ENCODE measurements at regions not wholly inside any gene's neighbourhood (a gene's known extent, or its start where the extent isn't known, plus 50 kb on each side); places are given as distances from the start of the nearest gene placed in this dataset.

DNA sequence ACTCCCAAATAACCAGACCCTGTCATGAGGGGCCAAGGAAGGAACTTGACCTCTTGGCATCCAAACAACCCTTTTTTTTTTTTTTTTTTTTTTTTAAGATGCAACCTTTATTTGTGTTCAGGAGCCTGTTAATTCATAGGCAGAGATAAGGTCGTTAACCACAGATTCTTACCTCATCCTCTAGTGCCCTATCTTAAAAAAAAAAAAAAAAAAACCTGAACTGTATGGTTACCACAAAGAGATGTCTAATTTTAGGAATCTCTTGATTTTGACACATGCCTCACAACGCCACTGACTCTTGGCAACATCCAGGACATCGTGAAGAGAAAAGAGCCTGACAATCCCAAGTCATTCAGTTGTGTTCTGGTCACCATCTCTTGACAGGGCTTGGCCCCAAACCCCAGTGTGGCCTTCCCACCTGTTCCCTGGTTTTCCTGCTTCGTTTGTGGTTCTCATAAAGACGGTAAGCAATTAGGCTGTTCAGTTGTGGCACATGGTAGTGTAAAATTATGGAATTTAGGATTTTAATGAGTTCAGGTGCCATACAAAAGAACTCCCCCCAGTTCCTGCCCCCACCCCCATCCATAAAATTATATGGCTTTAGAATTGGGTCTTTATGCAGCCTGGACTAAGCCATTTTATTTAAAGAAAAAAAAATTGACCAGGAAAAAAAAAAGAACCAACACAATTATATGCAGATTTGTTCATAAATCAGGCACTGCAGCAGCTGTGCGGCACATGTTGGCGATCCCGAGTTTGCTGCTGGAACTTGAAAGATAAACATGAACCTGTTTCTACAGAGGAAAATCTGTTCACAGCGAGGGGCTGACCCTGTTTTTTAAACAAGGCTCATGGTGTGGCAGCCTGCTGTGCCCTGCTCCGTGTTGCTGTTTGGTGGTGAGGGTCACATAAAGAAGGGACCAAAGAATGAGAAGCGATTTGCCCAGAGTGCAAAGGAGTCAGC lies 267.8 kb upstream of the CLINT1 start:
- ATAC-seq (no peak), DNase-seq (no peak)
- Histone ChIP-seq H3K27ac (no peak overlapping the region), H3K27me3 (ENCODE audit: low read depth) (no peaks in the 10 kb centered on the region), H3K4me1 (no peaks in the 10 kb centered on the region), H3K36me3 (no peaks in the 10 kb centered on the region), H3K9me3 (no peaks in the 10 kb centered on the region), H3K4me3 (no peak overlapping the region)
- TF ChIP-seq, protein P1, sequence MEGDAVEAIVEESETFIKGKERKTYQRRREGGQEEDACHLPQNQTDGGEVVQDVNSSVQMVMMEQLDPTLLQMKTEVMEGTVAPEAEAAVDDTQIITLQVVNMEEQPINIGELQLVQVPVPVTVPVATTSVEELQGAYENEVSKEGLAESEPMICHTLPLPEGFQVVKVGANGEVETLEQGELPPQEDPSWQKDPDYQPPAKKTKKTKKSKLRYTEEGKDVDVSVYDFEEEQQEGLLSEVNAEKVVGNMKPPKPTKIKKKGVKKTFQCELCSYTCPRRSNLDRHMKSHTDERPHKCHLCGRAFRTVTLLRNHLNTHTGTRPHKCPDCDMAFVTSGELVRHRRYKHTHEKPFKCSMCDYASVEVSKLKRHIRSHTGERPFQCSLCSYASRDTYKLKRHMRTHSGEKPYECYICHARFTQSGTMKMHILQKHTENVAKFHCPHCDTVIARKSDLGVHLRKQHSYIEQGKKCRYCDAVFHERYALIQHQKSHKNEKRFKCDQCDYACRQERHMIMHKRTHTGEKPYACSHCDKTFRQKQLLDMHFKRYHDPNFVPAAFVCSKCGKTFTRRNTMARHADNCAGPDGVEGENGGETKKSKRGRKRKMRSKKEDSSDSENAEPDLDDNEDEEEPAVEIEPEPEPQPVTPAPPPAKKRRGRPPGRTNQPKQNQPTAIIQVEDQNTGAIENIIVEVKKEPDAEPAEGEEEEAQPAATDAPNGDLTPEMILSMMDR (IDR thresholded peaks at IDR 0.05), result no peak
- intact Hi-C loops (cut with DNase I), result no loop called here

DNA sequence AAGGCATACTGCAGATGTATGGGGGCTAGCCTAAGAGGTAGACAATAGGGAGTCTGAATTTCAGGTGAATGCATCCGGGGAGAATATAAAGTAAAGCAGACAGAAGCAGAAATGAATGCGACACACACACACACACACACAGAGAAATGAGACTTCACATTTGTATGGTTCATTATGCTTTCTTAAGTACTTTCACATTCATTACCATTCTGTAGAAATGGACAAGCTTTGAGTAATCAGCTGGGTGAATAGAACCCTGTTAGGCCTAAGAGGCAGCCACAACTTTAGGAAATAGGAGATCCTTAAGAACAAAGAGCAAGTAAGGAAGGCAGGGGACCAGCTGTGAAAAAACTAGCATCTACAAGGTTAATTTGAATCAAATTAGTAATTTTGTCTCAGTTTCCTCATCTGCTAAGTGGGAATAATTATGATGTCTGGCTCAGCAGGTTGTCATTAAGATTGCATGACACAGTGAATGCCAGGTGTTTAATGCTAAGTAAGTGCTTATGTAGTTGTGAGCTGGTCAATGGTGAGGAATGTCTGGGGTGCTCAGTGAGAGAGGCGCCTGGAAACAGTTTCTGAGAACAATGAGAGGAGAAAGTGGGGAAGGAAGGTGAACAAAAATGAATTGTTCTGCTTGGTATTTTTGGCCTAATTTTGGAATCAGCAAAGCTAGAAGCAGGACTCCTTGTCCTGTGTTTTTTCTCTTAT lies 265.8 kb upstream of the CLINT1 start:
- Histone ChIP-seq H3K27ac (no peak overlapping the region), H3K9me3 (no peaks in the 10 kb centered on the region), H3K36me3 (no peaks in the 10 kb centered on the region), H3K4me1 (no peaks in the 10 kb centered on the region), H3K27me3 (ENCODE audit: low read depth) (no peaks in the 10 kb centered on the region), H3K4me3 (no peak overlapping the region)
- TF ChIP-seq, protein P1 (IDR thresholded peaks at IDR 0.05), result no peak
- no peak for DNase-seq
- intact Hi-C loops (cut with DNase I), result no loop called here
- ATAC-seq, result no peak

DNA sequence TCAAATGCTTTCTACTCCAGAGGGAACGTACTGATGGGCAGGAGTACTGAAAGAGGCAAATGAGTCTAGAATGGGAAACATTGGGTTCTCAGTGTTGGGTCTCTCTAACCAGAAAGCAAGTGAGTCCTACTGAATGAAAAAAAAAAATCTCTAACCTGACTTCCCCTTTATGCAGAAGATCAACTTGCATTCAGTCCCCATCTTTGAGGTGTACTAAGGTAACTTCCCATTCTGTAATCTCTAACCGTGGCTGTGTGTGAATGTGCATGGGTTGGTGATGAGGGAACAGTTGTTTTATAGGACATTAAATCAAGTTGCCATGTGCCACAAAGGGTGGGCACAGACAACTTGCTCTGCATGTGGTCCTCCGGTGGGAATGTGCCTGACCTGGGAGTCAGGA lies 264.6 kb upstream of the CLINT1 start:
- no peak for DNase-seq
- TF ChIP-seq, protein P1 (IDR thresholded peaks at IDR 0.05), result no peak
- Histone ChIP-seq H3K9me3 (no peaks in the 10 kb centered on the region), H3K36me3 (no peaks in the 10 kb centered on the region), H3K4me3 (no peak overlapping the region), H3K27ac (no peak overlapping the region), H3K27me3 (ENCODE audit: low read depth) (no peaks in the 10 kb centered on the region), H3K4me1 (no peaks in the 10 kb centered on the region)
- ATAC-seq, result no peak
- intact Hi-C loops (cut with DNase I), result no loop called here

GRCh38 chr5:158121678-158122077 lies 262.7 kb upstream of the CLINT1 start:
- ATAC-seq, result no peak

DNA sequence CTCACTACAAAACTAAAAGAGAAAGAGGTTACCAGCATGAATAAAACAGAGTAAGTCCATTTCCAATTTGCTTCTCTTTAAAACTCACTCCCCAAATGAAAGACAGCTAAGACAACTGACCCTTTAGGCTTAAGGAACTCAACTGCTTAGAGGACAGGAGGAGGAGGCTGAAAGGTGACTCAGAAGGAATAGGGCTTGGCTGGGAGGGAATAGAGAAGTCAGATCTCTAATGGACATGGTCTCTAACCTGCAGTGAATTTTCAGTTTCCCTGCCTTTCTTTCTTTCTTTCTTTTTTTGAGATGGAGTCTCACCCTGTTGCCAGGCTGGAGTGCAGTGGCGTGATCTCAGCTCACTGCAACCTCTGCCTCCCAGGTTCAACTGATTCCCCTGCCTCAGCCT lies 261.8 kb upstream of the CLINT1 start:
- intact Hi-C loops (cut with DNase I), result no loop called here
- no peak for ATAC-seq
- Histone ChIP-seq H3K36me3 (no peaks in the 10 kb centered on the region), H3K4me3 (no peak overlapping the region), H3K27me3 (ENCODE audit: low read depth) (no peaks in the 10 kb centered on the region), H3K9me3 (no peaks in the 10 kb centered on the region), H3K4me1 (no peaks in the 10 kb centered on the region), H3K27ac (no peak overlapping the region)
- TF ChIP-seq, protein P1 (IDR thresholded peaks at IDR 0.05), result no peak
- DNase-seq, result no peak

More at GRCh38 chr5:158121678-158122077, 262.7 kb upstream of the CLINT1 start:
- TF ChIP-seq, protein P1 (IDR thresholded peaks at IDR 0.05), result no peak
- H3K36me3 ChIP-seq, result no peaks in the 10 kb centered on the region
- DNase-seq, result no peak
- intact Hi-C loops (cut with DNase I), result no loop called here
- H3K4me1 ChIP-seq, result no peaks in the 10 kb centered on the region
- no peak overlapping the region for H3K27ac ChIP-seq
- H3K4me3 ChIP-seq, result no peak overlapping the region
- no peaks in the 10 kb centered on the region for H3K9me3 ChIP-seq
- H3K27me3 ChIP-seq (ENCODE audit: low read depth), result no peaks in the 10 kb centered on the region
